Stomach (tissue), 8 donors: ENCODE measurements at regions not wholly inside any gene's neighbourhood (a gene's known extent, or its start where the extent isn't known, plus 50 kb on each side); places are given as distances from the start of the nearest gene placed in this dataset.

Experiments used
- DNase-seq, 2 donors: peaks; one replicate each; pipeline versions ENCODE4 v3.0.0 to v3.0.0-alpha.2; 2013 to 2019
- H3K27ac ChIP-seq, 5 donors: fragments of 200-600 bp in 4 of 5; sonication (generic) in 4 of 5; one replicate each; pipeline ENCODE4 v1.5.1; 2013 to 2019; ENCODE audit warnings: mild to moderate bottlenecking in 1 of 5, moderate library complexity in 1 of 5
- H3K27me3 ChIP-seq, 3 donors: fragments of 200-600 bp; sonication (generic); one replicate each; pipeline ENCODE4 v1.5.1; 2017 to 2019; ENCODE audit warnings: mixed run types in 1 of 3
- H3K36me3 ChIP-seq, 4 donors: fragments of 200-600 bp; sonication (generic); 1 replicate in 3 of 4; 2 replicates in 1 of 4; pipeline ENCODE4 v1.5.1; 2016 to 2019
- H3K4me1 ChIP-seq, 4 donors: fragments of 200-600 bp; sonication (generic); one replicate each; pipeline ENCODE4 v1.5.1; 2016 to 2019
- H3K4me3 ChIP-seq, 4 donors: fragments of 200-600 bp; sonication (generic) in 3 of 4; one replicate each; pipeline ENCODE4 v1.5.1; 2016 to 2019; ENCODE audit warnings: mild to moderate bottlenecking in 1 of 4
- H3K9me3 ChIP-seq, 4 donors: fragments of 200-600 bp; sonication (generic); one replicate each; pipeline ENCODE4 v1.5.1; 2016 to 2019
- CTCF ChIP-seq, 7 experiments: fragments of 450-650 bp in 4 of 7; fragments of 200-600 bp in 3 of 7; sonication (generic) in 3 of 7; IDR thresholded peaks; one replicate each; pipeline ENCODE4 v1.5.1; 2016 to 2019; ENCODE audit warnings: antibody characterized with exemption in 7 of 7, control low read depth in 2 of 7, mild to moderate bottlenecking in 1 of 7
- EP300 ChIP-seq: sonication (generic); formaldehyde crosslinking; IDR thresholded peaks from one replicate; pipeline ENCODE4 v1.6.1; 2017; ENCODE audit warnings: antibody characterized with exemption
- POLR2A ChIP-seq, 4 donors: fragments of 450-650 bp; IDR thresholded peaks; one replicate each; pipeline ENCODE4 v1.6.1; 2016; ENCODE audit warnings: antibody characterized with exemption in 4 of 4, control low read depth in 2 of 4, mild to moderate bottlenecking in 1 of 4, moderate library complexity in 1 of 4
- POLR2AphosphoS5 ChIP-seq, 3 donors: sonication (generic); formaldehyde crosslinking; IDR thresholded peaks; one replicate each; pipeline ENCODE4 v1.6.1; 2016; ENCODE audit warnings: antibody characterized with exemption in 3 of 3
- WGBS, 5 donors: extraction: QIAGEN DNeasy Blood & Tissue Kit in 3 of 5; methylation state at CpG; one replicate each; pipeline versions ENCODE4 v1.1.5 to v1.1.7; 2013 to 2018; 5-methylcytosine and 5-hydroxymethylcytosine counted together
- intact Hi-C: fragments of 100-400 bp; cut with DNase I; formaldehyde crosslinking; loops from one replicate; pipeline ENCODE4 v1.15.1; 2023; ENCODE audit warnings: low total_unique reads
- donor health status: healthy with polysubstance abuse.
- donor health status: Bipolar disorder and iron deficiency.
- donor health status: healthy.

DNA sequence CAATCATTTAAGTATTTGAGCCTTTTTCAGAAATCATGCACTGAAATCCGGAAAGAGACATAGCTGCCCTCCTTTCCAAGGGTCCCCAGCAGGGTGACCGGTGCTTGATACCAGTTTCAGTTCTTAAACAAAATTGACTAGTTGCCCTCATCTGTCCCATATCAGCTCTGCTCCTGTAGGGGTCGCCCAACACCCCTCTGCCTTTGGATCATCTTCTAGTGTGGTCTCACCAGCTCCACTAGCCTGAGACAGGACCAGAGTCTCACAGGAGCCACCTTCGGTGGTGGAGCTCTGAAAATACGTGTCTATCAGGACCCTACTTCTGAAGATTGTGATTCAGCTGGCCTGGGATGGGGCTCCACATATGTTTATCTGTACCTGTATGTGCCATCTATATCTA is 428.2 kb downstream of the ENC1 start:
- Histone ChIP-seq H3K27me3 (no peaks in the 10 kb centered on the region), H3K4me1 (peaks cover 0 to 11% (median 3%) of the 10 kb centered on the region in 4 donors), H3K4me3 (no peak overlapping the region), H3K36me3 (no peaks in the 10 kb centered on the region), H3K27ac (no peak overlapping the region), H3K9me3 (no peaks in the 10 kb centered on the region)
- peak in 1 of 2 donors; percentile 29 for DNase-seq
- intact Hi-C loops, result no loop called here
- WGBS, 5 donors, result 77 to 87% (median 85%) methylated on average over 5 of the region's 5 CpGs
- no peak for TF ChIP-seq POLR2AphosphoS5 (IDR thresholded peaks at IDR 0.05)

DNA sequence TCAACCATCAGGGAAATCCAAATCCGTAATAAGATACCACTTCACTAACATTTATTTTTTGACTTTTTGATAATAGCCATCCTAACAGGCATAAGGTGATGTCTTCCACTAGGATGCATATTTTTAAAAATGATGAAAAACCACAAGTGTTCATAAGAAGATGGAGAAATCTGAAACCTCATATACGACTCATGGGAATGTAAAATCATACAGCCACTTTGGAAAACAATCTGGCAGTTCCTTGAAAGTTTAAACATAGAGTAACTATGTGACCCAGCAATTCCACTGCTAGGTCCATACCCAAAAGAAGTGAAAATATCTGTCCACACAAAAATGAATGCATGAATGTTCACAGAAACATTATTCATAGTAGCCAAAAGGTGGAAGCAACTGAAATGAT is 431.0 kb downstream of the ENC1 start:
- intact Hi-C loops, result no loop called here

GRCh38 chr5:74206579-74207550 is 433.7 kb downstream of the ENC1 start:
- TF ChIP-seq CTCF (IDR thresholded peaks at IDR 0.05) (no peak), EP300 (no peak), POLR2A (IDR thresholded peaks at IDR 0.05) (no peak), POLR2AphosphoS5 (IDR thresholded peaks at IDR 0.05) (no peak)
- H3K4me3 ChIP-seq, result no peak overlapping the region
- no peaks in the 10 kb centered on the region for H3K9me3 ChIP-seq
- intact Hi-C loops, result no loop called here
- 57 to 70% (median 61%) methylated on average over 12 of the region's 12 CpGs for WGBS, 5 donors
- peak; percentile 45 to 79 for DNase-seq
- peaks cover 0 to 10% (median 5%) of the 10 kb centered on the region in 4 donors for H3K4me1 ChIP-seq
- H3K27me3 ChIP-seq, result no peaks in the 10 kb centered on the region
- H3K27ac ChIP-seq, result no peak overlapping the region
- no peaks in the 10 kb centered on the region for H3K36me3 ChIP-seq

More for the DNA sequence above, 431.0 kb downstream of the ENC1 start:
- Histone ChIP-seq H3K9me3 (no peaks in the 10 kb centered on the region), H3K4me1 (peaks cover 0 to 21% (median 8%) of the 10 kb centered on the region in 4 donors), H3K27me3 (no peaks in the 10 kb centered on the region), H3K36me3 (no peaks in the 10 kb centered on the region), H3K4me3 (no peak overlapping the region), H3K27ac (no peak overlapping the region)
- 86 to 95% (median 91%) methylated on average over 2 of the region's 2 CpGs for WGBS, 5 donors
- DNase-seq, result no peak
- TF ChIP-seq POLR2A (IDR thresholded peaks at IDR 0.05), result no peak
- no peak for TF ChIP-seq EP300
- no peak for TF ChIP-seq POLR2AphosphoS5 (IDR thresholded peaks at IDR 0.05)
- TF ChIP-seq CTCF (IDR thresholded peaks at IDR 0.05), result no peak

- no peaks in the 10 kb centered on the region for H3K36me3 ChIP-seq
- intact Hi-C loops, result no loop called here
- H3K4me1 ChIP-seq, result peaks cover 8 to 19% (median 12%) of the 10 kb centered on the region in 4 donors
- no peak for TF ChIP-seq POLR2A (IDR thresholded peaks at IDR 0.05)
- no peak for TF ChIP-seq EP300
- no peak for TF ChIP-seq CTCF (IDR thresholded peaks at IDR 0.05)
- TF ChIP-seq POLR2AphosphoS5 (IDR thresholded peaks at IDR 0.05), result no peak
- 50 to 70% (median 64%) methylated on average over 6 of the region's 6 CpGs for WGBS, 5 donors
- H3K27ac ChIP-seq, result no peak overlapping the region
- DNase-seq, result no peak
- no peaks in the 10 kb centered on the region for H3K27me3 ChIP-seq
- no peak overlapping the region for H3K4me3 ChIP-seq
- no peaks in the 10 kb centered on the region for H3K9me3 ChIP-seq
Observed at GRCh38 chr5:74205767-74206578, 434.6 kb downstream of the ENC1 start.
